HFFc6 (cell line): ENCODE measurements at regions not wholly inside any gene's neighbourhood (a gene's known extent, or its start where the extent isn't known, plus 50 kb on each side); places are given as distances from the start of the nearest gene placed in this dataset.

Source experiments
- DNase-seq: peaks from one replicate; pipeline ENCODE4 v3.0.0-alpha.2; 2018
- H3K27ac Mint-ChIP-seq: 2 replicates; pipeline ENCODE4 v1.8.0; 2020; ENCODE audit warnings: mild to moderate bottlenecking, mixed read lengths
- H3K27me3 Mint-ChIP-seq: 2 replicates; pipeline ENCODE4 v1.8.0; 2021; ENCODE audit warnings: mild to moderate bottlenecking, moderate library complexity, mixed read lengths; ENCODE audit not compliant: insufficient read depth
- H3K36me3 Mint-ChIP-seq: 2 replicates; pipeline ENCODE4 v1.8.0; 2021; ENCODE audit warnings: low read depth, mixed read lengths
- H3K4me1 Mint-ChIP-seq: 2 replicates; pipeline ENCODE4 v1.8.0; 2020; ENCODE audit warnings: low read depth, mixed read lengths
- H3K4me3 Mint-ChIP-seq: 2 replicates; pipeline ENCODE4 v1.8.0; 2020; ENCODE audit warnings: mild to moderate bottlenecking, moderate library complexity, mixed read lengths
- H3K9me3 Mint-ChIP-seq: 2 replicates; pipeline ENCODE4 v1.8.0; 2020; ENCODE audit warnings: mild to moderate bottlenecking, mixed read lengths
- TF ChIP-seq, protein P1 (sequence below): fragments of 200-600 bp; sonication (generic); IDR thresholded peaks from 2 replicates; pipeline ENCODE4 v1.5.0; 2021; ENCODE audit warnings: antibody characterized with exemption, mild to moderate bottlenecking

DNA sequence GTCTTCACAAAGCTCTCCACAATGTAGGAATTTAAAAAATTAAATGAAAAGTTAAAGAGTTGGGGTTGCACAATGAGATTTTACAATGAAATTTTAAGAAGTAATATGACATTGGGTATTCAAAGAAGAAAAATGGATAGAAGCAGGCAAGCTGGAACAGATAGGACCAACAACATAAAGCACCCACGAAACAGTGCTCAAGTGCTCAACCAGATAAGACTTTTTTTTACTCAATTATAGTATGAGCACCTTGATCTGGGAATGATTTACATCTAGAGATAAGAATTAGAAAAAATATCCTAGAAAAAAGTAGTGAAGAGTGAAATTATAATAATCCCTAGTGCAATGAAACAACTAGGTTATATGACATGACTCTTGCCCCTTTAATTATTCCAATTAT, 1670.1 kb upstream of the ACO1 start:
- TF ChIP-seq, protein P1, sequence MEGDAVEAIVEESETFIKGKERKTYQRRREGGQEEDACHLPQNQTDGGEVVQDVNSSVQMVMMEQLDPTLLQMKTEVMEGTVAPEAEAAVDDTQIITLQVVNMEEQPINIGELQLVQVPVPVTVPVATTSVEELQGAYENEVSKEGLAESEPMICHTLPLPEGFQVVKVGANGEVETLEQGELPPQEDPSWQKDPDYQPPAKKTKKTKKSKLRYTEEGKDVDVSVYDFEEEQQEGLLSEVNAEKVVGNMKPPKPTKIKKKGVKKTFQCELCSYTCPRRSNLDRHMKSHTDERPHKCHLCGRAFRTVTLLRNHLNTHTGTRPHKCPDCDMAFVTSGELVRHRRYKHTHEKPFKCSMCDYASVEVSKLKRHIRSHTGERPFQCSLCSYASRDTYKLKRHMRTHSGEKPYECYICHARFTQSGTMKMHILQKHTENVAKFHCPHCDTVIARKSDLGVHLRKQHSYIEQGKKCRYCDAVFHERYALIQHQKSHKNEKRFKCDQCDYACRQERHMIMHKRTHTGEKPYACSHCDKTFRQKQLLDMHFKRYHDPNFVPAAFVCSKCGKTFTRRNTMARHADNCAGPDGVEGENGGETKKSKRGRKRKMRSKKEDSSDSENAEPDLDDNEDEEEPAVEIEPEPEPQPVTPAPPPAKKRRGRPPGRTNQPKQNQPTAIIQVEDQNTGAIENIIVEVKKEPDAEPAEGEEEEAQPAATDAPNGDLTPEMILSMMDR = no peak
- H3K27ac Mint-ChIP-seq = no peak overlapping the region
- H3K9me3 Mint-ChIP-seq = peaks cover 15% of the 10 kb centered on the region
- H3K36me3 Mint-ChIP-seq = no peaks in the 10 kb centered on the region
- H3K4me3 Mint-ChIP-seq = no peak overlapping the region
- H3K27me3 Mint-ChIP-seq = no peaks in the 10 kb centered on the region
- H3K4me1 Mint-ChIP-seq = no peaks in the 10 kb centered on the region
- DNase-seq = no peak

DNA sequence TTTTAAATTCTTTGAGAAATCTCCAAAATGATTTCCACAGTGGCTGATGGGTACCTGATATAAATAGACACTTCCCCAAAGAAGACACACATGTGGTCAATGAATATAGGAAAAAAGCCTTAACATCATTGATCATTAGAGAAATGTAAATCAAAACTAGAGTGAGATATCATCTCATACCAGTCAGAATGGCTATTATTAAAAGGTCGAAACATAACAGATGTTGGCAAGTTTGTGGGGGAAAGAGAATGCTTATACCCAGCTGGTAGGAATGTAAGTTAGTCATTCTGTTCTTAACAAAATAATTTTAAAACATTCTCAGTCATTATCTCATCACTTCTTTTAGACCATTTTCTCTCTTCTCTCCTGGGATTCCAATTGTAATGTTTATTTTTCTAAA, 1666.0 kb upstream of the ACO1 start:
- no peak for DNase-seq
- no peak overlapping the region for H3K4me3 Mint-ChIP-seq
- H3K9me3 Mint-ChIP-seq = peaks cover 30% of the 10 kb centered on the region
- no peaks in the 10 kb centered on the region for H3K36me3 Mint-ChIP-seq
- H3K27ac Mint-ChIP-seq = no peak overlapping the region
- H3K4me1 Mint-ChIP-seq = no peaks in the 10 kb centered on the region
- TF ChIP-seq, protein P1 = no peak
- H3K27me3 Mint-ChIP-seq = no peaks in the 10 kb centered on the region

DNA sequence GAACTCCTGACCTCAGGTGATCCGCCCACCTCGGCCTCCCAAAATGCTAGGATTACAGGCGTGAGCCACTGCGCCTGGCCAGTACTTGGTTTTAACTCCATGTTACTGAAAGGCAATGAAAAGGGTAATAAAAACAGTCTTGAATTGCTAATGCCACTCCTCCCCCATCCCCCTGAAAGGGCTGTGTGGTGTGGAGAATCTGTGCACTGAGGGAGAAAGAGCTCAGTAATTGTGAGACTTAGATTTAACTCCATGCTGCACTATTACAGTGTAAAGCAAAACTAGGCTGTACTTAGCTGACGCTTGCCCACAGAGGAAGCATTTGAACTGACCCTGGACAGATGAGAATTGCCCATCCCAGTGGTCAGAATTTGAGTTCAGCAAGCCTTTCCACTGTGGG, 1662.4 kb upstream of the ACO1 start:
- H3K4me1 Mint-ChIP-seq = no peaks in the 10 kb centered on the region
- no peaks in the 10 kb centered on the region for H3K27me3 Mint-ChIP-seq
- peaks cover 35% of the 10 kb centered on the region for H3K9me3 Mint-ChIP-seq
- H3K36me3 Mint-ChIP-seq = no peaks in the 10 kb centered on the region
- no peak for DNase-seq
- TF ChIP-seq, protein P1 = no peak
- no peak overlapping the region for H3K27ac Mint-ChIP-seq
- H3K4me3 Mint-ChIP-seq = no peak overlapping the region

DNA sequence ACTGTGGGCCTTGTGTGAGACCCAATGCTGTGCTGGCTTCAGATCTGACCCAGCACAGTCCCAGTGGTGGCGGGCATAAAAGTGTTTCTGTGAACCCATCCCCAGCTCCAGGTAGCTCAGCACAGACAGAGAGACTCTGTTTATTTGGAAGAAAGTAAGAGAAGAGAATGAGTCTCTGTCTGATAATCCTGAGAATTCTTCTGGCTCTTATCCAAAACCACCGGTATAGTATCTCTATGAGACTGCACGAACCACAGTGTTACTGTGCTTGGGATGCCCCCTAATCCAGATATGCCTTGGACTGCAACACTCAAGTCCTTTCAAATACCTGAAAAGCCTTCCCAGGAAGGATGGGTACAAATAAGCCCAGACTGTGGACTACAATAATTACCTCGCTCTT, 1660.8 kb upstream of the ACO1 start:
- Mint-ChIP-seq H3K27me3 (no peaks in the 10 kb centered on the region), H3K27ac (no peak overlapping the region), H3K4me3 (no peak overlapping the region), H3K9me3 (peaks cover 33% of the 10 kb centered on the region), H3K4me1 (no peaks in the 10 kb centered on the region), H3K36me3 (no peaks in the 10 kb centered on the region)
- TF ChIP-seq, protein P1 = no peak
- no peak for DNase-seq

DNA sequence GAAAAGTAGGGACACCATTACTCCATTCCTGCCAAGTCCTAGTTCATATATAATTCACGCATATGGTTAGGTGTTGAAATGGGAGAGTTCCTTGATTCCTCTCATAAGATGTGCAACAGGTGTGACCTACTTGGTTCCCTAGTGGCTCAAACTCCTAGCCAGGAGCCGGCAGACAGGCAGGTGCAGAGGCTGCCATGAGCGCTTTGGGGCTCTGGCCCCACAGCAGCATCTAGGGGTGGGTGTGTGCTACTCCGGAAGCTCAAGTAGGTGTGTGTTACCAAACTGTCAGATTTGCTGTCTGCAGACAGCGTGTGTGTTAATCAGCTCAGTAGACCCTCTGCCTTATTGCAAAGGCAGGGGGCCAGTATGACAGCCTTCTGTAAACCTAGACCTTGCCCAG, 1652.4 kb upstream of the ACO1 start:
- Mint-ChIP-seq H3K4me3 (no peak overlapping the region), H3K9me3 (peaks cover 25% of the 10 kb centered on the region), H3K27ac (no peak overlapping the region), H3K27me3 (no peaks in the 10 kb centered on the region), H3K4me1 (no peaks in the 10 kb centered on the region), H3K36me3 (no peaks in the 10 kb centered on the region)
- DNase-seq = no peak
- TF ChIP-seq, protein P1 = no peak

DNA sequence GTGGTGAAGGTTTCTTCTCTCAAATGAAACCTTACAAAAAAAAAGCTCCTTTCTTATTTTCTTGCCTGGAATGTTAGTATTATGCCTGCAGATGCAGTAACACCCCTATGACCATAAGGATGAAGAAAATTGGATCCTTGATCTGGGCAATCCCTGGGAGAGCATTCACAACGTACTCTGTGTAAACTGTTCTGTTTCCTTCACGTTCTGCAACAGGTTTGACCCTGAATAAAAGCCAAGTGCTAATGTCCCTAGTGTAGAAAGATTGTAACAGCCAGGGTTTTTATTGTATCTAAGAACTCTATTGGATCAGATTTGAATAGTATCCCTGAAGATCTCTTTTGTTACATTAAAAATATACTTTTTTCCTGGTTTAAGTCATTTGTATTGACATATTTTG, 1639.6 kb upstream of the ACO1 start:
- TF ChIP-seq, protein P1 = no peak
- H3K27ac Mint-ChIP-seq = no peak overlapping the region
- H3K4me3 Mint-ChIP-seq = no peak overlapping the region
- no peaks in the 10 kb centered on the region for H3K4me1 Mint-ChIP-seq
- no peak for DNase-seq
- H3K36me3 Mint-ChIP-seq = no peaks in the 10 kb centered on the region
- no peaks in the 10 kb centered on the region for H3K27me3 Mint-ChIP-seq
- peaks cover 21% of the 10 kb centered on the region for H3K9me3 Mint-ChIP-seq
